ENCODE measurements at regions not wholly inside any gene's neighbourhood (a gene's known extent, or its start where the extent isn't known, plus 50 kb on each side); places are given as distances from the start of the nearest gene placed in this dataset.

GRCh38 chr22:27123880-27124279, 466.5 kb downstream of the MIAT start:
- DNase-seq (ENCODE audit: low spot score): no peak

- DNase-seq (ENCODE audit: low spot score): no peak
These were observed 467.1 kb downstream of the MIAT start for GRCh38 chr22:27124351-27124966.

- no peak for DNase-seq (ENCODE audit: low spot score)
These were observed 468.2 kb downstream of the MIAT start for GRCh38 chr22:27125539-27125938.

GRCh38 chr22:27127911-27128310, 470.5 kb downstream of the MIAT start:
- no peak for DNase-seq (ENCODE audit: low spot score)

GRCh38 chr22:27128461-27129085, 471.2 kb downstream of the MIAT start:
- no peak for DNase-seq (ENCODE audit: low spot score)

GRCh38 chr22:27129266-27129665, 471.9 kb downstream of the MIAT start:
- no peak for DNase-seq (ENCODE audit: low spot score)

GRCh38 chr22:27130906-27131305, 473.5 kb downstream of the MIAT start:
- DNase-seq (ENCODE audit: low spot score): no peak

GRCh38 chr22:27131346-27131745, 474.0 kb downstream of the MIAT start:
- no peak for DNase-seq (ENCODE audit: low spot score)

GRCh38 chr22:27132400-27132799, 475.0 kb downstream of the MIAT start:
- DNase-seq (ENCODE audit: low spot score): no peak

- DNase-seq (ENCODE audit: low spot score): no peak
These were observed 475.6 kb downstream of the MIAT start for GRCh38 chr22:27133019-27133431.

GRCh38 chr22:27133681-27134314, 476.4 kb downstream of the MIAT start:
- no peak for DNase-seq (ENCODE audit: low spot score)

- DNase-seq (ENCODE audit: low spot score): no peak
These were observed 476.9 kb downstream of the MIAT start for GRCh38 chr22:27134315-27134701.

- DNase-seq (ENCODE audit: low spot score): no peak
These were observed 477.9 kb downstream of the MIAT start for GRCh38 chr22:27135031-27135981.

- DNase-seq (ENCODE audit: low spot score): no peak
These were observed 479.2 kb downstream of the MIAT start for GRCh38 chr22:27136596-27136995.

GRCh38 chr22:27137871-27138337, 480.5 kb downstream of the MIAT start:
- DNase-seq (ENCODE audit: low spot score): no peak

GRCh38 chr22:27138471-27138870, 481.1 kb downstream of the MIAT start:
- no peak for DNase-seq (ENCODE audit: low spot score)

- DNase-seq (ENCODE audit: low spot score): no peak
These were observed 482.6 kb downstream of the MIAT start for GRCh38 chr22:27139935-27140511.

- no peak for DNase-seq (ENCODE audit: low spot score)
These were observed 484.9 kb downstream of the MIAT start for GRCh38 chr22:27142286-27142685.

- no peak for DNase-seq (ENCODE audit: low spot score)
These were observed 486.9 kb downstream of the MIAT start for GRCh38 chr22:27144321-27144720.

- DNase-seq (ENCODE audit: low spot score): no peak
These were observed 489.7 kb downstream of the MIAT start for GRCh38 chr22:27146866-27147633.

- DNase-seq (ENCODE audit: low spot score): no peak
These were observed 490.7 kb downstream of the MIAT start for GRCh38 chr22:27148055-27148454.
